HCT116 (cell line): ENCODE measurements at regions not wholly inside any gene's neighbourhood (a gene's known extent, or its start where the extent isn't known, plus 50 kb on each side); places are given as distances from the start of the nearest gene placed in this dataset.

Experiments
- ATAC-seq: fragments of 200-7000 bp; cut with Tn5 transposase; 2 replicates; pipeline ENCODE4 v1.9.1; 2020; ENCODE audit warnings: mild to moderate bottlenecking, moderate library complexity
- BruUV-seq: library from RNA; stranded (reverse); fragments of 400-500 nt; replicated peaks from 2 replicates; lab custom pipeline; 2021; lab: Mats Ljungman, UMichigan
- CTCF ChIA-PET: fragments of 300-600 bp; sonication (Branson Sonifier 250); formaldehyde crosslinking; loops from one replicate; lab custom pipeline; 2021; ENCODE audit warnings: antibody characterized with exemption; lab: Charles Lee
- POLR2A ChIA-PET: fragments of 300-600, 350-600 bp; sonication (Branson Sonifier 250); formaldehyde crosslinking; loops from one replicate; lab custom pipeline; 2021; ENCODE audit warnings: antibody characterized with exemption; lab: Charles Lee
- RAD21 ChIA-PET, 2 experiments: fragments of 300-600 bp; sonication (Branson Sonifier 250); formaldehyde crosslinking; loops; one replicate each; lab custom pipeline; 2023; ENCODE audit warnings: low total read pairs in 2 of 2; ENCODE audit not compliant: uncharacterized antibody in 2 of 2, unreplicated experiment in 2 of 2, low non-redundant PET in 1 of 2; lab: Charles Lee
- DNase-seq: peaks from one replicate; pipeline ENCODE4 v3.0.0-alpha.2; 2010; ENCODE audit warnings: low read depth, low spot score
- H2AFZ ChIP-seq: fragments of 200-600 bp; shearing (Covaris generic), sonication (generic); 2 replicates; pipeline ENCODE4 v1.6.1; 2017; ENCODE audit warnings: low read depth, mixed run types, mixed read lengths, antibody characterized with exemption, low read length; ENCODE audit not compliant: poor library complexity, severe bottlenecking
- H3K27ac ChIP-seq: 2 replicates; pipeline ENCODE4 v1.5.1; 2012; ENCODE audit warnings: low read depth, low read length
- H3K27me3 ChIP-seq: fragments of 200-600 bp; sonication (generic); 2 replicates; pipeline ENCODE4 v1.6.1; 2016; ENCODE audit warnings: mixed run types, low read length, mixed read lengths; ENCODE audit not compliant: insufficient read depth
- H3K36me3 ChIP-seq, 2 experiments: fragments of 200-500 bp in 1 of 2; fragments of 200-600 bp in 1 of 2; sonication (Bioruptor generic) in 1 of 2; sonication (generic) in 1 of 2; 2 replicates each; pipeline versions ENCODE4 v1.5.1 to v1.6.1; 2014 to 2016; ENCODE audit warnings: low read length in 2 of 2, inconsistent platforms in 1 of 2, mixed read lengths in 1 of 2, mixed run types in 1 of 2; ENCODE audit not compliant: insufficient read depth in 2 of 2, control insufficient read depth in 1 of 2
- H3K4me1 ChIP-seq, 2 experiments: fragments of 200-600 bp in 1 of 2; sonication (generic) in 1 of 2; 2 replicates each; pipeline versions ENCODE4 v1.5.1 to v1.6.1; 2012 to 2017; ENCODE audit warnings: low read length in 2 of 2, inconsistent platforms in 1 of 2, mild to moderate bottlenecking in 1 of 2, mixed read lengths in 1 of 2, mixed run types in 1 of 2, moderate library complexity in 1 of 2; ENCODE audit not compliant: insufficient read depth in 2 of 2, control insufficient read depth in 1 of 2
- H3K4me2 ChIP-seq: fragments of 200-600 bp; sonication (generic); 2 replicates; pipeline ENCODE4 v1.6.1; 2017; ENCODE audit warnings: mixed run types, low read length, mixed read lengths
- H3K4me3 ChIP-seq, 2 experiments: fragments of 200-600 bp in 1 of 2; sonication (generic) in 1 of 2; replicated peaks in 1 of 2; 2 replicates each; pipeline ENCODE4 v1.5.1; 2011 to 2016; ENCODE audit warnings: low read length in 2 of 2, control low read depth in 1 of 2, low read depth in 1 of 2, mild to moderate bottlenecking in 1 of 2, mixed read lengths in 1 of 2, mixed run types in 1 of 2
- H3K79me2 ChIP-seq: fragments of 200-600 bp; sonication (generic); 2 replicates; pipeline ENCODE4 v1.6.1; 2017; ENCODE audit warnings: mild to moderate bottlenecking, mixed run types, low read length, moderate library complexity, mixed read lengths; ENCODE audit not compliant: insufficient read depth
- H3K9ac ChIP-seq: fragments of 200-600 bp; sonication (generic); 2 replicates; pipeline ENCODE4 v1.6.1; 2016; ENCODE audit warnings: low read length, mixed read lengths
- H3K9me2 ChIP-seq: fragments of 200-600 bp; sonication (generic), shearing (Covaris generic); 2 replicates; pipeline ENCODE4 v1.6.1; 2017; ENCODE audit warnings: mixed run types, mild to moderate bottlenecking, moderate library complexity; ENCODE audit not compliant: insufficient read depth
- H3K9me3 ChIP-seq, 2 experiments: fragments of 200-500 bp in 1 of 2; fragments of 200-600 bp in 1 of 2; sonication (Bioruptor generic) in 1 of 2; sonication (generic) in 1 of 2; 2 replicates each; pipeline ENCODE4 v1.6.1; 2014 to 2017; ENCODE audit warnings: low read length in 2 of 2, mixed read lengths in 2 of 2, inconsistent platforms in 1 of 2, low read depth in 1 of 2, mild to moderate bottlenecking in 1 of 2, mixed run types in 1 of 2, moderate library complexity in 1 of 2; ENCODE audit not compliant: control insufficient read depth in 1 of 2, insufficient read depth in 1 of 2
- H4K20me1 ChIP-seq: fragments of 200-600 bp; sonication (generic), shearing (Covaris generic); 2 replicates; pipeline ENCODE4 v1.6.1; 2017; ENCODE audit warnings: mixed run types, mild to moderate bottlenecking, moderate library complexity; ENCODE audit not compliant: insufficient read depth
- ATF3 ChIP-seq: IDR thresholded peaks from 2 replicates; pipeline ENCODE4 v1.6.1; 2012
- ELF1 ChIP-seq: IDR thresholded peaks from 2 replicates; pipeline ENCODE4 v1.6.1; 2012; ENCODE audit warnings: low read depth, borderline replicate concordance
- MAX ChIP-seq: IDR thresholded peaks from 2 replicates; pipeline ENCODE4 v1.6.1; 2012
- POLR2A ChIP-seq: IDR thresholded peaks from 2 replicates; pipeline ENCODE4 v1.7.0; 2011; ENCODE audit warnings: borderline replicate concordance; ENCODE audit not compliant: insufficient read depth, insufficient read length; ENCODE audit errors: extremely low read depth
- SP1 ChIP-seq: IDR thresholded peaks from 2 replicates; pipeline ENCODE4 v1.6.1; 2012; ENCODE audit warnings: low read depth
- YY1 ChIP-seq: IDR thresholded peaks from 2 replicates; pipeline ENCODE4 v1.6.1; 2011; ENCODE audit warnings: low read length, low read depth, moderate library complexity, mild to moderate bottlenecking; ENCODE audit not compliant: insufficient replicate concordance; ENCODE audit errors: extremely low read depth
- ZFX ChIP-seq: fragments of 450-650 bp; IDR thresholded peaks from 2 replicates; pipeline ENCODE4 v1.6.1; 2017
- intact Hi-C: fragments of 100-400 bp; cut with micrococcal nuclease; formaldehyde crosslinking; loops from 2 replicates; pipeline ENCODE4 v1.10.0; 2022

- no TSS peak for BruUV-seq
- H3K9ac ChIP-seq: no peak overlapping the region
- H2AFZ ChIP-seq: no peak overlapping the region
- CTCF ChIA-PET: no interaction called here
- no peaks in the 10 kb centered on the region for H3K36me3 ChIP-seq
- no peak for ATAC-seq
- H3K27me3 ChIP-seq: peaks cover 6% of the 10 kb centered on the region; the same call in 1 of the 2 replicates
- RAD21 ChIA-PET: no interaction called here
- no peak overlapping the region for H3K27ac ChIP-seq
- H3K79me2 ChIP-seq: no peaks in the 10 kb centered on the region
- H3K9me3 ChIP-seq: no peaks in the 10 kb centered on the region
- TF ChIP-seq YY1 (no peak), SP1 (no peak)
- TF ChIP-seq, all 23 proteins: peak for 0
- POLR2A ChIA-PET: no interaction called here
- no peak for DNase-seq
- H3K4me2 ChIP-seq: 0 out of 2 replicates have a peak overlapping the region, but pooled peaks have one; percentile 19
- intact Hi-C loops: no loop called here
- H4K20me1 ChIP-seq: no peaks in the 10 kb centered on the region
- peaks cover 15 to 20% of the 10 kb centered on the region in 2 experiments for H3K4me1 ChIP-seq
- H3K9me2 ChIP-seq: no peaks in the 10 kb centered on the region
- H3K4me3 ChIP-seq: no peak overlapping the region
These were observed 106.2 kb downstream of the SMIM20 start for GRCh38 chr4:26020083-26020668.

- ATAC-seq: 0 out of 2 replicates have a peak, but pooled peaks have one; percentile 32
- H2AFZ ChIP-seq: no peak overlapping the region
- TF ChIP-seq ATF3 (no peak), ELF1 (no peak), MAX (no peak), POLR2A (no peak), ZFX (no peak)
- DNase-seq: no peak
- no peak overlapping the region for H3K27ac ChIP-seq
- intact Hi-C loops: no loop called here
- no peaks in the 10 kb centered on the region for H4K20me1 ChIP-seq
- ChIA-PET RAD21 (no interaction called here), POLR2A (no interaction called here), CTCF (interaction anchor here (0.8 kb wide), 1 partner anchor 309 kb away, joined by 5 read pairs; no protein-coding TSS in a partner anchor)
- no peaks in the 10 kb centered on the region for H3K9me3 ChIP-seq
- H3K4me2 ChIP-seq: no peak overlapping the region
- no peaks in the 10 kb centered on the region for H3K36me3 ChIP-seq
- H3K4me1 ChIP-seq: peaks cover 15 to 20% of the 10 kb centered on the region in 2 experiments
- no TSS peak for BruUV-seq
- H3K27me3 ChIP-seq: peaks cover 6% of the 10 kb centered on the region; the same call in 1 of the 2 replicates
- no peak overlapping the region for H3K4me3 ChIP-seq
- no peak overlapping the region for H3K9ac ChIP-seq
- no peaks in the 10 kb centered on the region for H3K79me2 ChIP-seq
- no peaks in the 10 kb centered on the region for H3K9me2 ChIP-seq
These were observed 106.9 kb downstream of the SMIM20 start for GRCh38 chr4:26020881-26021280.
